Keratinocyte (primary cell): ENCODE measurements at regions not wholly inside any gene's neighbourhood (a gene's known extent, or its start where the extent isn't known, plus 50 kb on each side); places are given as distances from the start of the nearest gene placed in this dataset.

Experiments
- DNase-seq: peaks from one replicate; pipeline ENCODE4 v3.0.0-alpha.2; 2011; ENCODE audit warnings: low read depth, missing footprints, low spot score
- FAIRE-seq: peaks from 2 replicates; lab custom pipeline; 2011; peaks lifted over from hg19 to GRCh38; lab: Jason Lieb, UNC
- H2AFZ ChIP-seq: 2 replicates; pipeline ENCODE4 v1.6.0; 2012; ENCODE audit warnings: low read length, control low read depth, inconsistent platforms; ENCODE audit not compliant: control insufficient read depth
- H3K27ac ChIP-seq: 2 replicates; pipeline ENCODE4 v1.5.1; 2011; ENCODE audit warnings: low read length; ENCODE audit not compliant: control insufficient read depth, insufficient read depth
- H3K27me3 ChIP-seq: 3 replicates; pipeline ENCODE4 v1.6.0; 2011; ENCODE audit warnings: low read length; ENCODE audit not compliant: control insufficient read depth, insufficient read depth; ENCODE audit errors: extremely low read depth
- H3K36me3 ChIP-seq, 2 experiments: 2 replicates in 1 of 2; 3 replicates in 1 of 2; pipeline ENCODE4 v1.5.1; 2011; ENCODE audit warnings: low read length in 2 of 2, mild to moderate bottlenecking in 1 of 2; ENCODE audit not compliant: control insufficient read depth in 2 of 2, insufficient read depth in 2 of 2; ENCODE audit errors: extremely low read depth in 1 of 2
- H3K4me1 ChIP-seq: 3 replicates; pipeline ENCODE4 v1.5.1; 2011; ENCODE audit warnings: low read length; ENCODE audit not compliant: control insufficient read depth, insufficient read depth; ENCODE audit errors: extremely low read depth
- H3K4me2 ChIP-seq: 3 replicates; pipeline ENCODE4 v1.6.0; 2011; ENCODE audit warnings: low read depth, low read length; ENCODE audit not compliant: control insufficient read depth, insufficient read depth; ENCODE audit errors: extremely low read depth
- H3K4me3 ChIP-seq, 3 experiments: fragments of 200-600 bp in 1 of 3; sonication (generic) in 1 of 3; 2 replicates in 2 of 3; 3 replicates in 1 of 3; pipeline ENCODE4 v1.5.1; 2011 to 2016; ENCODE audit warnings: low read length in 3 of 3, mild to moderate bottlenecking in 3 of 3, control low read depth in 2 of 3, inconsistent platforms in 1 of 3, low read depth in 1 of 3, mixed read lengths in 1 of 3, mixed run types in 1 of 3, moderate library complexity in 1 of 3; ENCODE audit not compliant: control insufficient read depth in 2 of 3, insufficient read depth in 2 of 3; ENCODE audit errors: extremely low read depth in 1 of 3
- H3K79me2 ChIP-seq: 2 replicates; pipeline ENCODE4 v1.6.0; 2012; ENCODE audit warnings: low read length; ENCODE audit not compliant: control insufficient read depth, insufficient read depth
- H3K9ac ChIP-seq: 3 replicates; pipeline ENCODE4 v1.6.0; 2011; ENCODE audit warnings: low read length; ENCODE audit not compliant: control insufficient read depth, insufficient read depth; ENCODE audit errors: extremely low read depth
- H3K9me1 ChIP-seq: 3 replicates; pipeline ENCODE4 v1.6.0; 2011; ENCODE audit warnings: low read length; ENCODE audit not compliant: control insufficient read depth, insufficient read depth; ENCODE audit errors: extremely low read depth
- H3K9me3 ChIP-seq: 2 replicates; pipeline ENCODE4 v1.5.1; 2012; ENCODE audit warnings: low read depth, low read length; ENCODE audit not compliant: control insufficient read depth
- H4K20me1 ChIP-seq: 3 replicates; pipeline ENCODE4 v1.6.0; 2011; ENCODE audit warnings: low read length; ENCODE audit not compliant: control insufficient read depth, insufficient read depth; ENCODE audit errors: extremely low read depth
- EZH2 ChIP-seq: IDR thresholded peaks from one replicate; pipeline ENCODE4 v1.6.1; 2012; ENCODE audit warnings: inconsistent platforms, mild to moderate bottlenecking, low read length, moderate library complexity
- dilution Hi-C: fragments of 300-500 bp; cut with MboI; formaldehyde crosslinking; loops from one replicate; pipeline ENCODE4 v1.7.0; 2020; ENCODE audit warnings: low sequenced_read_pairs; ENCODE audit not compliant: extremely low pct_ligation_motif_present
- TF ChIP-seq, protein P1 (sequence below), 3 experiments: IDR thresholded peaks in 1 of 3; conservative IDR thresholded peaks in 1 of 3; optimal IDR thresholded peaks in 1 of 3; 2 replicates in 2 of 3; 3 replicates in 1 of 3; pipeline versions ENCODE3 to v1.5.1; 2011; ENCODE audit warnings: low read length in 3 of 3, mild to moderate bottlenecking in 3 of 3, moderate library complexity in 2 of 3, control low read depth in 1 of 3, inconsistent platforms in 1 of 3; ENCODE audit not compliant: insufficient read depth in 2 of 3; ENCODE audit errors: extremely low read depth in 1 of 3

DNA sequence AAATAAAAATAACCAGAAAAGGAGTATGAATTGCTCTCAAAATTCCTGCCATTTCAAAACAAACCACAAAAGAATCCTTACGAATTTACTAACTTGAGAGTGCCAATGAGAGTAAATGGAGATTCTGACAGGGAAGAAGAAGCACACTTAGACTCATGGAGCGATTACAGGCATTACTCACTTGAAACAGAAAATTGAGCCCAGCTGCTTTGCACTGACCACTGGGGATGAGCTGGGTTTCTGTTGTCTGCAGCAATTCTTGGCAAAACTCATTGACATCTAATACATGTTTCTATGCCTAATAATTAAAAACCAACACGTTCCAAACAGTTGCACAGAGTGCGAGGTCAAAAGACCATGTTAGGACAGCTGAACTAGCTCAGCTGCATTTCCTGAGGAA is 731.6 kb downstream of the DNAH5 start:
- Histone ChIP-seq H3K27ac (no peak overlapping the region), H3K4me3 (no peak overlapping the region), H3K9me1 (no peaks in the 10 kb centered on the region), H3K4me2 (no peak overlapping the region), H3K4me1 (no peaks in the 10 kb centered on the region), H3K79me2 (no peaks in the 10 kb centered on the region), H4K20me1 (no peaks in the 10 kb centered on the region), H3K9me3 (no peaks in the 10 kb centered on the region), H3K9ac (no peak overlapping the region), H2AFZ (no peak overlapping the region), H3K27me3 (no peaks in the 10 kb centered on the region), H3K36me3 (no peaks in the 10 kb centered on the region)
- DNase-seq (no peak), FAIRE-seq (no peak)
- dilution Hi-C loops: no loop called here
- no peak for TF ChIP-seq EZH2
- TF ChIP-seq, protein P1, sequence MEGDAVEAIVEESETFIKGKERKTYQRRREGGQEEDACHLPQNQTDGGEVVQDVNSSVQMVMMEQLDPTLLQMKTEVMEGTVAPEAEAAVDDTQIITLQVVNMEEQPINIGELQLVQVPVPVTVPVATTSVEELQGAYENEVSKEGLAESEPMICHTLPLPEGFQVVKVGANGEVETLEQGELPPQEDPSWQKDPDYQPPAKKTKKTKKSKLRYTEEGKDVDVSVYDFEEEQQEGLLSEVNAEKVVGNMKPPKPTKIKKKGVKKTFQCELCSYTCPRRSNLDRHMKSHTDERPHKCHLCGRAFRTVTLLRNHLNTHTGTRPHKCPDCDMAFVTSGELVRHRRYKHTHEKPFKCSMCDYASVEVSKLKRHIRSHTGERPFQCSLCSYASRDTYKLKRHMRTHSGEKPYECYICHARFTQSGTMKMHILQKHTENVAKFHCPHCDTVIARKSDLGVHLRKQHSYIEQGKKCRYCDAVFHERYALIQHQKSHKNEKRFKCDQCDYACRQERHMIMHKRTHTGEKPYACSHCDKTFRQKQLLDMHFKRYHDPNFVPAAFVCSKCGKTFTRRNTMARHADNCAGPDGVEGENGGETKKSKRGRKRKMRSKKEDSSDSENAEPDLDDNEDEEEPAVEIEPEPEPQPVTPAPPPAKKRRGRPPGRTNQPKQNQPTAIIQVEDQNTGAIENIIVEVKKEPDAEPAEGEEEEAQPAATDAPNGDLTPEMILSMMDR (optimal IDR thresholded peaks at IDR 0.05 in 1 of 3, IDR thresholded peaks at IDR 0.05 in 1 of 3, conservative IDR thresholded peaks at IDR 0.05 in 1 of 3; ENCODE audit: extremely low read depth in 1 of 3, insufficient read depth in 2 of 3, low read length in 3 of 3): no peak

DNA sequence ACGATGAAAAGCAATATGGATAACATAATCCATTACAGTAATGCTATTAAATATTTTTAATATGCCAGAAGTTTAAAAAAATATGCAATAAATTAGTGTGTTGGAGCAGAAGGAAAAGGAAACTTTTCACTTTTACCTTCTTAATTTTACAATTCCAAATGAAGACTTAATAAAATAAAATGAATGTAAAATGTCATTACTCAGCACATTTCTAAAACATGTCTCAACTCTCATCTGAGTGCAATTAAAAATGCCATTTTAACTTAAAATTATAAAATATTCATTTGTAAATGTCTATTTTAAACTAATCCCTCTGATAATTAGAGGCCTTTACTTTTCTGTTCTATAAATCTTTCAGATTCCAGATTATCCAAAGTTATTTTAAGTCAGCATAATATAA is 733.4 kb downstream of the DNAH5 start:
- dilution Hi-C loops: no loop called here
- H3K9ac ChIP-seq: no peak overlapping the region
- no peak overlapping the region for H3K4me2 ChIP-seq
- DNase-seq: no peak
- FAIRE-seq: no peak
- no peaks in the 10 kb centered on the region for H3K27me3 ChIP-seq
- no peak overlapping the region for H2AFZ ChIP-seq
- no peaks in the 10 kb centered on the region for H3K4me1 ChIP-seq
- no peaks in the 10 kb centered on the region for H3K9me3 ChIP-seq
- no peaks in the 10 kb centered on the region for H3K79me2 ChIP-seq
- H3K36me3 ChIP-seq: no peaks in the 10 kb centered on the region
- no peak overlapping the region for H3K27ac ChIP-seq
- no peaks in the 10 kb centered on the region for H3K9me1 ChIP-seq
- no peaks in the 10 kb centered on the region for H4K20me1 ChIP-seq
- no peak overlapping the region for H3K4me3 ChIP-seq
- TF ChIP-seq EZH2: no peak
- TF ChIP-seq, protein P1 (optimal IDR thresholded peaks at IDR 0.05 in 1 of 3, IDR thresholded peaks at IDR 0.05 in 1 of 3, conservative IDR thresholded peaks at IDR 0.05 in 1 of 3; ENCODE audit: extremely low read depth in 1 of 3, insufficient read depth in 2 of 3, low read length in 3 of 3): no peak
